ENCODE measurements at regions not wholly inside any gene's neighbourhood (a gene's known extent, or its start where the extent isn't known, plus 50 kb on each side); places are given as distances from the start of the nearest gene placed in this dataset.

DNA sequence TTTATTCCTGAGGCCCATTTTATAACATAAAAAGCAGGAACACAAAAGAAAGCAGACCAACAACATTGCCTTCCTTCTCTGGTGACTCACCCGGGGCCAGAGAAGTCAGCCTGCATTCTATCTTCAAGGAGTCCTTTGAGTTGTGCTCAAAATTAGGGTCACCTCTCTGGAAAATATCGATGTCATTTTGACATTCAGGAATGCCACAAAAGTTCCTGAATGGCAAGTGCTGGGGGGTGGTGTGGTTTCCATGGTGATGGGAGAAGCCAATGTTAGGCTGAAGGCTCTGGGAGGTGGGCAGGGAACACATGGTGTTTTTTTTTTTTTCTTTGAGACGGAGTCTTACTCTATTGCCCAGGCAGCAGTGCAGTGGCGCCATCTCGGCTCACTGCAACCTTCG is 159.6 kb downstream of the HAPSTR1 start:
- DNase-seq (ENCODE audit: low spot score), result no peak

DNA sequence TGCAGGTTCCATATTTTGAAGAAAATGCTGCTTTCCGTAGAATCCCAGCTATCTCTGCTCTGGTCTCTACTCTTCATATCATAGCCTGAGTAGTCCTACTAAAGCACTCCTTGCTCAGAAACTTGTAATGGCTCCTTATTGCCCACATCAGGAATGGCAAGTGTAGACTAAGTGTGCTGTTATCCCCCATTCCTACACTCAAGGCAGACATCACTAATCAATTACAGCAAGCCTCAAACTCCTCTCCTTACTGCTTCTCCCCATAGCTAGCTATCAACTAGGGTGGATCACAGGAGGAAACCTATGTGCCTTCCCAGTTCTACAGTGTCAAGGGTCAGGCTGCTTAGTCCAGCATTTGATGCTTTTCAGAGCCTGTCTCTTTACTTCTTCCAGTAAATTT is 163.4 kb downstream of the HAPSTR1 start:
- no peak for DNase-seq (ENCODE audit: low spot score)

DNA sequence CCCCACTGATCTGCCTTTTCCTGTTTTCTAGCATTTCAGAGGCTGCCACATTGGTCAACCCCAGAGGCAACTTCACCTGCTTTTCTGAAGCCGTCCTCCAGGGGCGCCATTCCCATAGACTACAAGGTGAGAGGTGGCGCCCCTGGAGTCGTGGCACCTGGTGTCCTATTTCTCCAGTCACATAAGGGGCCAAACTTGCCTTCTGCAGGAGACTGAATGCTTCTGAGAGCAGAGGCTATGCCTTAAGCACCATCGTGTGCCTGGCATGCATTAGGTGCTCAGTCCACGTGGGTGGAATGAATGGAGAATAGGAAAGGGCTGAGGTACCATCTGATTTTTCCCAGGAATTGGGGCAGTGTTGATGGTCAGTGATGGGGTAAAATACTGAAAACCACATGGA is 164.8 kb downstream of the HAPSTR1 start:
- peak; percentile 58 for DNase-seq (ENCODE audit: low spot score)

DNA sequence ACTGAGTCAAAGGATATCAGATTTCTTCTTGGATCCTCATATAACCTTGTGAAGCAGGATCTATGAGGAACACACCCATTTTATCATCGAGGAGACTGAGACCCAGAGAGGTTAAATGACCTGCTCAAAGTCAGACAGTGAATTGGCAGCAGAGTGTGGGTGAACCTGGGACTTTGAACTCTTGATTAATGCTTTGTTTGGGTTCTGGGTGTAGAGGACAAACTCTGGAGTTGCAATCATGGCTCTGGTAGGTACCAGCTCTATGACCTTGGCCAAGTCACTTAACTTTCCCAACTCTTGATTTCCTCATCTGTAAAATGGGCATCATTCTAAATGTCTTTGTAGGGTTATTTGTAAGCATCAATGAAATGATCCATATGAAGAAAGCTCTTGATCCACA is 166.4 kb downstream of the HAPSTR1 start:
- no peak for DNase-seq (ENCODE audit: low spot score)

DNA sequence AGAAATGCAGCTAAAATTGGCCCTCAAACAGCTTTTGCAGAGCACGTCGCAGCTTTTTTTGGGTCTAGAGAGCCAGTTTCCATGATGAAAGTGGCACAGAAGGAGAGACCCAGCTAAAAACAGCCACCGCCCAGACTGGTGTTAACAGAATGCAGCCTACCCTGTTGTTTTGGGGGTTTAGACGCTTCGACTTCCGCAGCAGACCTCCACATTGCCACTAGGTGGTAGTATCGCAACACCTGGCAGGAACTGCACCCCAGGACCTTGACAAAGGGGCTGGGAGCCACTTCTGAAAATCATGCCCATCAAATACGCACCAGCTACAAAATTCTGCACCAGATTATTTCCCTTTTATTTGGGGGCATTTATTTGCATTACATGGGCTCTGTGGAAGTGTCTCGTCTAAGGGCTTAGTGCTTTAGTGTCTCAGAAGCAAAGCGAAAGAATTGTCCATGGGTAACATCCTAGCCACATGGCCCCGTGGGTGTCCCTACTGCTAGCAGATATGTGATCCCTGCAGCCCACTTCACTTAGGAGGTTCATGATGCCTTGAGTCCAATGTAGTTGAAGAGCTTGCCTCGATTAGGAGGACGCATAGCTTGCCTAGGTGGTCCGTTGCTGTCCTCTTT is 167.1 kb downstream of the HAPSTR1 start:
- DNase-seq (ENCODE audit: low spot score), result peak; percentile 61

DNA sequence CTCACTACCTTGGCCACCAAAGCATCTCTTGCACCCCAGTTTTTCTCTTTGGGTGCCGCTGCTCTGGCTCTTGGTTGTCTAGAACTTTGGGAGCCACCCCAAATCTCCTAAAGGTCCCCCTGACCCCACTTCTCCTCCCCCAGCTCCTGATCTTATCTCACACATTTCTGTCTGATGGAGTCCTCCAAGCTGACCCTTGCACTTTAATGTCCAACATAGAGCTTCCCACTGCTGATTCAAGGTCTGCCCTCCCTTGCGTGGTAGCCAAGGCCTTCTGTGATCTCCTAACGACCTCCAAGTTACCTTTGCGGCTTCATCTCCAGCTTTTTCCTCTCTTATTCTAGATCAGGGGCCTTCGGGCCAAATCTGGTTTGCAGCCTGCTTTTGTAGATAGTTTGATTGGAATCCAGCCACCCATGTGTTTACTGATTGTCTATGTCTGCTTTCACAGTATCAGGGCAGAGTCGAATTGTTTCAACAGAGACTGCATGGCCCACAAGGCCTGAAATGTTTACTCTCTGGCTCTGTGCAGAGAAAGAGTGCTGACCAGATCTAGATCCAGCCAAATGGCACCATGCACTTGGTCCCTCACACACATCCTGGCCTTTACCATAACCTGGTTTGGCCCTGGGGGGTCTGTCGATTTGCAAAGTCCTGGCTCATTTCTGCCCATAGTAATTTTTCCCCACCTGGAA is 168.6 kb downstream of the HAPSTR1 start:
- no peak for DNase-seq (ENCODE audit: low spot score)

DNA sequence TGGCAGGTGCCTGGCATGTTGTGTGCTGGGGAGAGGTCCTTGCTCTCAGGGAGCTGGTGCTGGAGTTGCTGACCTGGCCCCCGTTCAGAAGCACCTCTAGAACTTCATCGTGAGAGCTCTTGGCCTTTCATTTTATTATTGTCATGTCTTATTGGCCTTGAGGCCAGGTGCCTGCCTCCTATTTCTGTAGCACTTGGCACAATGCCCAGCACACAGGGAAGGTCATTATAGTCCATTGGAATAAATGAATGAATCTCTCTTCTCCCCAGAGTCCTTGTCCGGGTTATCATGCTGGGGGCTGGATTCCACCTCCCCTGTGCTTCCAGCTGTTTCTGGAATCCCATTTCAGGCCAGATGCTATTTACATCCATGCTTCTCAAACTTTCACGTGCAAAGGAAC is 169.2 kb downstream of the HAPSTR1 start:
- DNase-seq (ENCODE audit: low spot score), result peak; percentile 14

DNA sequence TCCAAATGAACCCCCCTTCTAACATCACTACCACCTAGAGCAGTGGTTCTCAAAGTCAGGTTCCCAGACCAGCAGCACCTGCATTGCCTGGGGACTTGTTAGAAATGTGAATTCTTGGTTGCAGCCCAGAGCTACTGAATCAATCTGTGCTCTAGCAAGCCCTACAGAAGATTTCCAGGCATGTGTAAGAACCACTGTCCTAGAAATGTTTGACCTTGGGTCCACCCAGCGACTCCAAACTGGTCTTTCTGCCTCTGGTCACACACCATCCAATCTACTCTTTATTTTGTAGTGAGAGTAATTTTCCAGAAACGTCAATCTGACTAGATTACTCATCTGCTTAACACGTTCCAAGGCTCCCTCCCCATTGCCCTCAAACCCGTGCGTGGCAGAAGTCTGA is 169.9 kb downstream of the HAPSTR1 start:
- DNase-seq (ENCODE audit: low spot score), result no peak

DNA sequence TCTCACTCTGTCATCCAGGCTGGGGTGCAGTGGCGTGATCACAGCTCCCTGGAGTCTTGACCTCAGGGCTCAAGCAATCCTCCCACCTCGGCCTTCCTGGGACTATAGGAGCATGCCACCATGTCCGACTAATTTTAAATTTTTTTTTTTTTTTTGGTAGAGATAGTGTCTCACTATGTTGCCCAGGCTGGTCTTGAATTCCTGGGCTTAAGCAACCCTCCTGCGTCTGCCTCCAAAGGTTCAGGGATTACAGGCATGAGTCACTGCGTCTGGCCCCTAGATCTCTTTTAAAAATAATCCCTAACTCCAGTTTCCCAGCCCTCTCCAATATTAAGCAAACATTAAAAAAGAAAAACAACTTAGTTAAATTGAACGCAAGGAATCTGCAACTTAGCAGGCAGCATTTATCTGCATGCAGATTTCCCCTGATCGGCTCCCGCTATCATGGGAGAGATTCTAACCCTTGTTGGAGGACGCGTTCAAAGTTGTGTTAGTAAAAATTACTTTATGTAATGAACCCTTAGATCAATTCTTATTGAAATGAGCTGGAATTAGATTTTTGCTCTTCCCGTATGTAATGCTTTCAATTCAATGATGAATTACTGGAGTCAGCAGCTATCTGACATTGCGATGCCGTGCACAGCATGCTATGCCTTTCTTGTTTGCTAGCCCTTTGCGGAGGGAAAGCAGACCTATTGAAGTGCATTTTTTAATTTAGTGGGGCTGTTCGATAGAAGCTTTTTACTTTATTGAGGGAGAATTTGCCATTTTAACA is 171.7 kb downstream of the HAPSTR1 start:
- no peak for DNase-seq (ENCODE audit: low spot score)

DNA sequence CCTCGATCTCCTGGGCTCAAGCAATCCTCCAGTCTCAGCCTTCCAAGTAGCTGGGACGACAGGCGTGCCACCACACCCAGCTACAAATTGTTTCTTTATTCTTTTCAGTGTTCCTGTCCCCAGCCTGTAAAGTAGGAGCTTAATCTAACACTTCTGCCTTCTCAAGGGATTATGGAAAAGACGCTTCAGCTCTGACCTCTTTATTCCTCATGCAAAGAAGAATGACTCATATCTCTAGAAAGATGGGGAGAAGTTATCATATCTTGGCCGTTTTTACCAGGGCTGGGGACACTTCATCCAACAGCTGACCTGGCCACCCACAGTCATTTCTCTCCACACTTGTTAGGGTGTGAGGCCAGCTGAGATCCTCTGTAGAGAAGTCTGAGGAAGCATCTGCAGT is 172.6 kb downstream of the HAPSTR1 start:
- no peak for DNase-seq (ENCODE audit: low spot score)

DNA sequence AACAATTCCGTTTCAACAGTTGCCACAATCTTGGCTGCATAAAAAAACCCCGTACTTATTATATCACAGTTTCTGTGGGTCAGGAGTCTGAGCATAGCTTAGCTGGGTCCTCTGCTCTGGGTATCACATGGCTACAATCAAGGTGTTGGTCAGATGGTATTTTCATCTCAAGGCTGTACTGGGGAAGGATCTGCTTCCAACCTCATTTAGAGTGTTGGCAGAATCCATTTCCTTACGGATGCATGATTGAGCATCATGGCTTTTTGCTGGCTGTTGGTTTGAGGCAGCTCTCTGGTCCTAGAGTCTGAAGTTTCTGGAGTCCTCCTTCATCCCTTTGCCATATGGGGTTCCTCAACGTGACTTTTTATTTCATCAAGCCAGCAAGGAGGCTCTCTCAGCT is 177.0 kb downstream of the HAPSTR1 start:
- no peak for DNase-seq (ENCODE audit: low spot score)

DNA sequence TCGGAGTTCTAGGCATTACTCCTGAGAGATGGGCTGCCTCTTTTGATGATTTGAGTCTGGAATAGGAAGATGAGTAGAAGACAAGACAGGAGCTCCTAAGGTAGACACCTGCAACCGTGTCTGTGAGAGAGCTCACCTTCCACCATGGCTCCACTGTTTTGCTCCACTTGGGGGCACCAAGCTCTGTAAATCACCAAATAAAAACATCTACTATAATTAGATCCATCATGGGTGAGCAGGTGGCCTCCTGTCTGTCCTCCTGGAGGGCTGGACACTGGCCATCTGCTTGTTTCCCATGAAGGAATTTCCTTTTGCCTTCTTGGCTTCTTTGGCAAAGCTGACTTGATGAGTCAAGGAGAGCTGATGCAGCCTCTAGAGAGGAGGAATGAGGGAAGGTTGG is 179.0 kb downstream of the HAPSTR1 start:
- DNase-seq (ENCODE audit: low spot score), result no peak

DNA sequence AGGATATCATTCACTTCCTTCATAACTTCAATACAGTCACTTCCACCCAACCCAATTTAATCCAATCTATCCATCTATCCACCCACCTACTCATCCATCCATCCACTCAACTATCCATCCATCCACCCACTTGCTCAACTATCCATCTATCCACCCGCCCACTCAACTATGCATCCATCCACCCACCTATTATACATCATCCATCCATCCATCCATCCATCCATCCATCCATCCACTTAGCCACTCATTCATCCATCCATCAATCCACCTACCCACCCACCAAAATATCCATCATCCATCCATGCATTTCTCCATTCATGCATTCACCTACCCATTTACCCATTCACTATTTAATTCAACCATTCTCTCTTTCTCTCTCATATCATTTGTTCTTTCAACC is 179.5 kb downstream of the HAPSTR1 start:
- no peak for DNase-seq (ENCODE audit: low spot score)

DNA sequence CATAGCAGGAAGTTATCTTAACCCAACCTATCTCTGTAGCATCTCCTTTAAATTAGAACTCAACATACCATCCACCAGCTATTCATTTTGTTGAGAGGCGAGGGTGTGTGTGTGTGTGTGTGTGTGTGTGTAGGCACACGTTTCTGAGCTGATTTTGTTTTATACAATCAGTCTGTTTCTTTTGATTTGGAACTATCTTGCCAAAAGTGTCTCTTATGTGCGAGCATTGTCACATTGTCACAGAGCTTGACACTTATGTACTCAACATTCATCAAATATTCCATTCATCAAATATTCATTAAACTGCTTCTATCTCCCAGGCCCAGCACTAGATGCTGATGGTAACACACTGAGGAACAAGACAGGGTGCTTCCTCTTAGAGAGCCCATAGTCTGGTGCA is 180.4 kb downstream of the HAPSTR1 start:
- no peak for DNase-seq (ENCODE audit: low spot score)

DNA sequence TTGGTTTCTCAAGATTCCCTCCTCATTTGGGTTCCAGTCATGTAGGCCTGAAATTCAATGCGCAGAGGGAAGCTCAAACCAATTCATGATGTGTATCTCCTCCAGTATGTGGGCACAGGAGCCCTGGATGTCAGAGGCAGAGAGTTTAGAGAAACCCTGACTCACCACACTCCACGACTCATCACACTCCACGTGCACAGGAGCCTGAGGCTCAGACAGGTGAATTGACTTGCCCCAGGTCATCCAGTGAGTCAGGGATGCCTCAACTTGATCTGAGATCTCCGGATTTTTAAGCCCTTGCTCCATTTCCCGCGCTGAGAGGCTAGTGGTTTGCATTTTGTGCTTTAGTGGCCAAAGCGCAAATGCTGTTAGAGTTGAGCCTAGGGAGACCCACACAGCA is 183.9 kb downstream of the HAPSTR1 start:
- no peak for DNase-seq (ENCODE audit: low spot score)

DNA sequence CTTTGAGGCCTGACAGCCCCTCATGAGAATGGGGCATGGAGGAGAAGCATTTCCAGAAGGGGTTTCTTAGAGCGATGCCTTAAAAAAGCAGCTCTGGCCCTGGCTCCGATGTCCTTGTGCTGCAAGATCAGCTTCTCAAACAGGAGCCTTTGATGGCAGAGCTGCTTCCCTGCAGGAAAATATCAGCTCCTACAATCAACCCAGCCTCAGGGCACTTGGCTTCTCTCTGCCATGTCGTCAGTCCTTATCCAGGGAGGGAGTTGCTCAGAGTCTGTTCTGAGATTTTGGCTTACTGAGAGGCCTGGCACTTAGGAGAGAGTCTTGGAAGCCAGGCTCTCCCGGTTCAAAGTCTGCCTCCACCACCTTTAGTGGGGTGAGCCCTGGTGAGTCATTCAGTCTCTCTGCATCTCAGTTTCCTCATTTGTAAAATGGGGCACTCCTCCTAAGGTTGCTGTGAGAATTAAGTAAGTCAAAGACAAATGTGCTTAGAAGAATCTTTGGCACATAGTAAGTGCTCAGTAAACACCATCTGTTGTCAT is 184.4 kb downstream of the HAPSTR1 start:
- DNase-seq (ENCODE audit: low spot score), result no peak

DNA sequence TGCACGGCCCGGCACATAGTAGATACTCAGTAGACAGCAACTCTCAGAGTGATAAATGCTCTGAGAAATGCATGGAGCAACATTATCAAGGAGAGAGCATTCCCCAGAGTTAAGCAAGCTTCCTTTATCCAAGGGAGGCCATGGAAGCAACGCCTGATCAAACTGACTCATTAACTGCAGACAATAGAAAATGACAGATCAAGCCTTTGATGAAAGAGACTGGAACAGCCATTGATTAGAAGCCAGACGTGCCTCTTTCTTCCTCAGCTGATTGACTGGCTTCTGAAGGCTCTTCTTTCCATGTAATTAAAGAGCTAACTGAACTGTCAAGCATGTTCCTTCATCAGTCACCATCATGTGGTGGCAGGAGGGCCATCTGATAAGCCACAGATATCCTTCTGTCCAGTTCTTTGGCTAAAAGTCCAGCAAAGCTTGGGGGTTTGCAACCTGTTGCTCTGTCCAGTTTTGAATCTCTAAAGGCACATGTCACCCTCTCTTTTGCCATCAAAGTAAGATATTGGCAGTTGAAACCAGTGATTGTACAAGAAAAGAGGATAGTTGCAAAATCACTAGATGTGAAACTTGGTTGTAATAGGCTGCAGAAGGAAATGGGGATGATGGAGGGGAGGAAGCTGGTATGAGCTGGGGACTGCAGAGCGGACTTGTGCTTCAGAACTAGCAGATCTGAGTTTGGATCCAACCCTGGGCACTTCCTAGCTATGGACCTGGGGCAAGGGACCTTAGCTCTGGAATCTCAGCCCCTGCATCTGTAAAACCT is 188.0 kb downstream of the HAPSTR1 start:
- DNase-seq (ENCODE audit: low spot score), result no peak

DNA sequence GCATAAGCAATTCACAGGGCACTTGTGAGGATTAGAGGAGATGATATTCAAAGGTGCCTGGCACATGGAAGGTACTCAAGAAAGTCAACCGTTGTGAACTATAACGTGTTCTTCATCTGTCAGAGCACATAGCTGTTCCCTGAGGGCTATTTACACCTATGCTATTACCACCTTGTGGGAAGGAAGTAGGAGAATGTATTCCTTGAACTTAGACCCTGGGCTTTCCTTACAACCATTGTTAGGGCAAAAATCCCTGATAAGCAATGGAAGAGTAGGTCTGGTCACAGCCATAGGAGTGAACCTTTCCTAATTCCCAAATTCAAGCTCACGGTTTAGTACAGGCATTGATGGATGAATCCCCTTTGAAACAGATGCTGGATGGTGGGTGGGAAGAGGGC is 188.6 kb downstream of the HAPSTR1 start:
- no peak for DNase-seq (ENCODE audit: low spot score)

DNA sequence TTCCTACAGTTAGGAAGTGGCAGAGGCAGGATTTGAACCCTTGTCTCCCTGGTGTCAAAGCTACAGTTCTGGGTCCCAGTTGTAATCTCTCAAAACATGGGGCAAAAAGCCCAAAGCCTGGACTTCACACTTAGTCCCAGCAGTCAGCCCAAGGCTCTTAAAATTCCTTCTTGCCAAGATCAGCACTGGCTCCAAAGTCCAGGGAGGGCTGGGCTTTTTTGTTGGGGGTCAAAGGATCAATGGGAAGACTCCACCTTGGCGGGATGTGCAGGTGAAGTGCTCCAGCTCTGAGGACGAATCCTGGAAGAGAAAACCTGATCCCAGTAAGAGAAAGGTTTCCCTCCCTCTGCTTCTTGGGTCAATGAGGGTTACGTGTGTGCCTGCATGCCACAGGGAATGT is 195.5 kb downstream of the HAPSTR1 start:
- DNase-seq (ENCODE audit: low spot score), result no peak

DNA sequence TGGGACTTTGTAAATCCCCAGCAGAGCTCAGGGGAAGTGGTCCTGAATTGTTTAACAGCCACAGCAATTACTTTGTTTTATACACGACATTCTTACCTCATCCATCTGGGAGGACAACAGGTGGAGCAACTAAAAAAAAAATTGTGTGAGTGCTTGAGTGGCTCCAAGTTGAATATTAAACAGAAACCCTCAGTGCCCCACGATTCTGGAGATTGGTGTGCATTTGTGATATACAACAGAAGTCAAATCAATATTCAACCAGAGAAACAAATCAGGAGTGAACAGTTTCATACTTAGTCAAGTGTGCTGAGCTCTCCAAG is 204.8 kb downstream of the HAPSTR1 start:
- DNase-seq (ENCODE audit: low spot score), result no peak

DNA sequence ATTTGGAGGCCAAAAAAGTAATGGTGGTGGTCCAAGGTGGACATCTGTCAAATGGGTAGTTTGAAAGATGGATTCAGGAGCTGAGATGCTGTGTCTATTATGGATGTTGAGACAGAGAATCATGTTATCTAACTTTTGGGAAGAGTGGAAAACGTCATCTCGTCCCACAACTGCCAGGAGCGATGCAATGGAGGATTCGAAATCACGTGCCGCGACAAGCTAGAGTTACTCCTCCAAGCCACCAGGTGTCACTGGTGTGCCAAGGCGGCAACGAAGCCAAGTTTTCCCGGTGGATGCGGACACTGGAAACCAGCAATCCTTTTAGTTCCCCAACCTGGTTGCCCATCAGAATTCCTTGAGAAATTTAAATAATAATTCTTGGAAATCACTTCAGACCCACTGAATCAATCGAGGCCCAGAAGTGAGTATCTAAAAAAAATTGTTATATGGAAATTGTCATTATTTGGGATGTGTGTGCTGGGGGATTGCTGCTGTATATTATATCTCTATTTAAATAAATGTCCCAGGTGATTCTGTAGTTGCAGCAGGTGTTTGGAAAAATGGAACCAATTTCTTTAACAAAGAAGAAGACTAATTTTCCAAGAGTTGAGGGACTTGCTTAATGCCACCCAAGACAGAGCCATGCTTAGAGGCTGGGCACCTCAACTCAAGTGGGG is 206.1 kb downstream of the HAPSTR1 start:
- no peak for DNase-seq (ENCODE audit: low spot score)

DNA sequence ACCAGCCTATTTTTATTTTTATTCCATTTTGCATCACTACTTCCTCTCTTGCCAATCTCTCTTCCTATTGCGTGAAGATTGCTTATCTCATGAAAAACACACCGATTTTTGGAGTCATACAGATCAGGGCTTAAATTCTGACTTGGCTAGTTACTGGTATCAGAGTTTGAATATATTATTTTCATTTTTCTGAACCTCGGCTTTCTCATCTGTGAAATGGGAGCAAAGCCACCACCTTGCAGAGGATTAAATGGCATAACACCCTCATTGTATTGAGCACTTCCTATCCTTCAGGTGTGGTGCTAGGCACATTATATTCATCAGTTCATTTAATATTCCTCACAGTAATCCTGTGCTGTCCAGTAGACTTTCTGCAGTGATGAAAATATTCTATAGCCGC is 208.8 kb downstream of the HAPSTR1 start:
- no peak for DNase-seq (ENCODE audit: low spot score)
